WTC11 (cell line): ENCODE measurements at regions not wholly inside any gene's neighbourhood (a gene's known extent, or its start where the extent isn't known, plus 50 kb on each side); places are given as distances from the start of the nearest gene placed in this dataset.

Experiments used
- ATAC-seq: fragments of 200-7000 bp; cut with Tn5 transposase; 2 replicates; pipeline ENCODE4 v1.10.0; 2021; ENCODE audit warnings: mild to moderate bottlenecking, moderate library complexity
- CTCF ChIA-PET: fragments of 300-600 bp; sonication (Branson Sonifier 250); formaldehyde crosslinking; loops from one replicate; lab custom pipeline; 2021; ENCODE audit warnings: antibody characterized with exemption; lab: Charles Lee
- POLR2A ChIA-PET: fragments of 350-600 bp; sonication (Branson Sonifier 250); formaldehyde crosslinking; loops from one replicate; lab custom pipeline; 2021; ENCODE audit warnings: antibody characterized with exemption; lab: Charles Lee
- DNase-seq: peaks from one replicate; pipeline ENCODE4 v3.0.0; 2021; ENCODE audit warnings: low spot score
- H3K27ac Mint-ChIP-seq: 2 replicates; pipeline ENCODE4 v1.8.0; 2021; ENCODE audit warnings: mixed read lengths
- H3K27me3 Mint-ChIP-seq: 2 replicates; pipeline ENCODE4 v1.8.0; 2021; ENCODE audit warnings: low read depth, mild to moderate bottlenecking, moderate library complexity, mixed read lengths
- H3K36me3 Mint-ChIP-seq: 2 replicates; pipeline ENCODE4 v1.8.0; 2021; ENCODE audit warnings: mixed read lengths
- H3K4me1 Mint-ChIP-seq: 2 replicates; pipeline ENCODE4 v1.8.0; 2022; ENCODE audit warnings: mixed read lengths
- H3K4me3 Mint-ChIP-seq: 2 replicates; pipeline ENCODE4 v1.8.0; 2021; ENCODE audit warnings: mild to moderate bottlenecking, moderate library complexity, mixed read lengths
- H3K9me3 Mint-ChIP-seq: 2 replicates; pipeline ENCODE4 v1.8.0; 2021; ENCODE audit warnings: mixed read lengths
- ATF1 ChIP-seq: sonication (generic); formaldehyde crosslinking; IDR thresholded peaks from 2 replicates; pipeline ENCODE4 v1.8.1; 2023; ENCODE audit warnings: mild to moderate bottlenecking, moderate library complexity, missing genetic modification reagents
- CBFB ChIP-seq: sonication (generic); formaldehyde crosslinking; IDR thresholded peaks from 2 replicates; pipeline ENCODE4 v1.8.1; 2022; ENCODE audit warnings: mild to moderate bottlenecking, low read depth, missing genetic modification reagents
- CREM ChIP-seq: sonication (generic); formaldehyde crosslinking; IDR thresholded peaks from 2 replicates; pipeline ENCODE4 v1.8.1; 2022; ENCODE audit warnings: mild to moderate bottlenecking, missing genetic modification reagents, moderate library complexity
- ELF4 ChIP-seq: sonication (generic); formaldehyde crosslinking; IDR thresholded peaks from 2 replicates; pipeline ENCODE4 v1.8.1; 2022; ENCODE audit warnings: low read depth, mild to moderate bottlenecking, moderate library complexity, missing genetic modification reagents
- ESRRA ChIP-seq: sonication (generic); formaldehyde crosslinking; IDR thresholded peaks from 2 replicates; pipeline ENCODE4 v1.8.1; 2022; ENCODE audit warnings: mild to moderate bottlenecking, missing genetic modification reagents, borderline replicate concordance
- FOXK1 ChIP-seq: sonication (generic); formaldehyde crosslinking; IDR thresholded peaks from 2 replicates; pipeline ENCODE4 v1.8.0; 2022; ENCODE audit warnings: mild to moderate bottlenecking, moderate library complexity, missing genetic modification reagents
- FOXP1 ChIP-seq: sonication (generic); formaldehyde crosslinking; IDR thresholded peaks from 2 replicates; pipeline ENCODE4 v1.8.0; 2022; ENCODE audit warnings: missing genetic modification reagents, mild to moderate bottlenecking, moderate library complexity, borderline replicate concordance
- HMGA2 ChIP-seq: fragments of 250-450 bp; sonication (Bioruptor Pico); IDR thresholded peaks from 2 replicates; pipeline ENCODE4 v1.4.0; 2021; ENCODE audit warnings: mild to moderate bottlenecking, moderate library complexity
- MXD4 ChIP-seq: fragments of 250-450 bp; sonication (Bioruptor Pico); IDR thresholded peaks from 2 replicates; pipeline ENCODE4 v1.8.0; 2021; ENCODE audit warnings: mild to moderate bottlenecking, moderate library complexity, borderline replicate concordance
- MYBL2 ChIP-seq: sonication (generic); formaldehyde crosslinking; IDR thresholded peaks from 2 replicates; pipeline ENCODE4 v1.8.1; 2023; ENCODE audit warnings: mild to moderate bottlenecking, moderate library complexity, missing genetic modification reagents
- NFATC4 ChIP-seq: fragments of 250-450 bp; sonication (Bioruptor Pico); IDR thresholded peaks from 2 replicates; pipeline ENCODE4 v1.9.0; 2021; ENCODE audit warnings: mild to moderate bottlenecking
- RORB ChIP-seq: fragments of 250-450 bp; sonication (Bioruptor Pico); IDR thresholded peaks from 2 replicates; pipeline ENCODE4 v1.9.0; 2021; ENCODE audit warnings: mild to moderate bottlenecking
- TP53 ChIP-seq: sonication (generic); formaldehyde crosslinking; IDR thresholded peaks from 2 replicates; pipeline ENCODE4 v1.8.1; 2023; ENCODE audit warnings: mild to moderate bottlenecking, missing genetic modification reagents
- ZNF263 ChIP-seq: sonication (generic); formaldehyde crosslinking; IDR thresholded peaks from 2 replicates; pipeline ENCODE4 v1.8.1; 2022; ENCODE audit warnings: low read depth, mild to moderate bottlenecking, moderate library complexity, missing genetic modification reagents
- ZNF671 ChIP-seq: fragments of 250-450 bp; sonication (Bioruptor Pico); IDR thresholded peaks from 2 replicates; pipeline ENCODE4 v1.8.0; 2021; ENCODE audit warnings: mild to moderate bottlenecking
- TF ChIP-seq, protein P1 (sequence below): sonication (generic); formaldehyde crosslinking; IDR thresholded peaks from 2 replicates; pipeline ENCODE4 v1.8.0; 2023; ENCODE audit warnings: missing genetic modification reagents, mild to moderate bottlenecking, borderline replicate concordance
- TF ChIP-seq, protein P2 (sequence below): sonication (generic); formaldehyde crosslinking; IDR thresholded peaks from 2 replicates; pipeline ENCODE4 v1.8.1; 2022; ENCODE audit warnings: mild to moderate bottlenecking, moderate library complexity, missing genetic modification reagents
- TF ChIP-seq, protein P3 (sequence below): sonication (generic); formaldehyde crosslinking; IDR thresholded peaks from 2 replicates; pipeline ENCODE4 v1.8.1; 2023; ENCODE audit warnings: mild to moderate bottlenecking, missing genetic modification reagents, moderate library complexity
- TF ChIP-seq, protein P4 (sequence below): sonication (generic); formaldehyde crosslinking; IDR thresholded peaks from 2 replicates; pipeline ENCODE4 v1.8.1; 2022; ENCODE audit warnings: low read depth, mild to moderate bottlenecking, moderate library complexity, missing genetic modification reagents, borderline replicate concordance

DNA sequence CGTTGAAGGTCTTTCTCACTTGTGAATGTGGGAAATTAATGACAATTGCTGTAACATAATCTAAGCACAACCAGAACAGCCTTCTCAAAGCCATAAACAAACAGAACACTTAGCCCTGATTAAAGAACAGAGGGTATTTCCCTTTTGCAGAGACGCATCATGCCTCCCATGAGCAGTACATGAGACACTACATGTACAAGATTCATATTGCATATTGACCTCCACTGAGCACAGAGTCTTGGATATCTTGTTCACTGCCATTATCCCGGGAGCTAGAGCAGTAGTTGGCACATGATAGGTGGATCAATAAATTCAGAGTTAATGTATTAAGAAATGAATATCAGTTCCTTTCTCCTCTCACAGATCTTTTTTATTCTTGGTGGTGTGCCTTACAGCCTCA is 1194.3 kb upstream of the TENM4 start:
- ChIA-PET CTCF (no interaction called here), POLR2A (no interaction called here)
- Mint-ChIP-seq H3K27ac (no peak overlapping the region), H3K4me1 (peaks cover 39% of the 10 kb centered on the region), H3K27me3 (no peaks in the 10 kb centered on the region), H3K36me3 (no peaks in the 10 kb centered on the region), H3K4me3 (no peak overlapping the region), H3K9me3 (peaks cover 4% of the 10 kb centered on the region; the same call in 1 of the 2 replicates)
- no peak for DNase-seq
- no peak for TF ChIP-seq ZNF263 (CRISPR knock-in tag)
- TF ChIP-seq RORB = no peak
- no peak for TF ChIP-seq ELF4
- TF ChIP-seq CBFB (CRISPR knock-in tag) = no peak
- TF ChIP-seq ESRRA (CRISPR knock-in tag) = no peak
- TF ChIP-seq CREM = no peak
- TF ChIP-seq MXD4 (CRISPR knock-in tag) = no peak
- TF ChIP-seq, protein P1, sequence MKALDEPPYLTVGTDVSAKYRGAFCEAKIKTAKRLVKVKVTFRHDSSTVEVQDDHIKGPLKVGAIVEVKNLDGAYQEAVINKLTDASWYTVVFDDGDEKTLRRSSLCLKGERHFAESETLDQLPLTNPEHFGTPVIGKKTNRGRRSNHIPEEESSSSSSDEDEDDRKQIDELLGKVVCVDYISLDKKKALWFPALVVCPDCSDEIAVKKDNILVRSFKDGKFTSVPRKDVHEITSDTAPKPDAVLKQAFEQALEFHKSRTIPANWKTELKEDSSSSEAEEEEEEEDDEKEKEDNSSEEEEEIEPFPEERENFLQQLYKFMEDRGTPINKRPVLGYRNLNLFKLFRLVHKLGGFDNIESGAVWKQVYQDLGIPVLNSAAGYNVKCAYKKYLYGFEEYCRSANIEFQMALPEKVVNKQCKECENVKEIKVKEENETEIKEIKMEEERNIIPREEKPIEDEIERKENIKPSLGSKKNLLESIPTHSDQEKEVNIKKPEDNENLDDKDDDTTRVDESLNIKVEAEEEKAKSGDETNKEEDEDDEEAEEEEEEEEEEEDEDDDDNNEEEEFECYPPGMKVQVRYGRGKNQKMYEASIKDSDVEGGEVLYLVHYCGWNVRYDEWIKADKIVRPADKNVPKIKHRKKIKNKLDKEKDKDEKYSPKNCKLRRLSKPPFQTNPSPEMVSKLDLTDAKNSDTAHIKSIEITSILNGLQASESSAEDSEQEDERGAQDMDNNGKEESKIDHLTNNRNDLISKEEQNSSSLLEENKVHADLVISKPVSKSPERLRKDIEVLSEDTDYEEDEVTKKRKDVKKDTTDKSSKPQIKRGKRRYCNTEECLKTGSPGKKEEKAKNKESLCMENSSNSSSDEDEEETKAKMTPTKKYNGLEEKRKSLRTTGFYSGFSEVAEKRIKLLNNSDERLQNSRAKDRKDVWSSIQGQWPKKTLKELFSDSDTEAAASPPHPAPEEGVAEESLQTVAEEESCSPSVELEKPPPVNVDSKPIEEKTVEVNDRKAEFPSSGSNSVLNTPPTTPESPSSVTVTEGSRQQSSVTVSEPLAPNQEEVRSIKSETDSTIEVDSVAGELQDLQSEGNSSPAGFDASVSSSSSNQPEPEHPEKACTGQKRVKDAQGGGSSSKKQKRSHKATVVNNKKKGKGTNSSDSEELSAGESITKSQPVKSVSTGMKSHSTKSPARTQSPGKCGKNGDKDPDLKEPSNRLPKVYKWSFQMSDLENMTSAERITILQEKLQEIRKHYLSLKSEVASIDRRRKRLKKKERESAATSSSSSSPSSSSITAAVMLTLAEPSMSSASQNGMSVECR = no peak
- TF ChIP-seq MYBL2 = no peak
- no peak for ATAC-seq

DNA sequence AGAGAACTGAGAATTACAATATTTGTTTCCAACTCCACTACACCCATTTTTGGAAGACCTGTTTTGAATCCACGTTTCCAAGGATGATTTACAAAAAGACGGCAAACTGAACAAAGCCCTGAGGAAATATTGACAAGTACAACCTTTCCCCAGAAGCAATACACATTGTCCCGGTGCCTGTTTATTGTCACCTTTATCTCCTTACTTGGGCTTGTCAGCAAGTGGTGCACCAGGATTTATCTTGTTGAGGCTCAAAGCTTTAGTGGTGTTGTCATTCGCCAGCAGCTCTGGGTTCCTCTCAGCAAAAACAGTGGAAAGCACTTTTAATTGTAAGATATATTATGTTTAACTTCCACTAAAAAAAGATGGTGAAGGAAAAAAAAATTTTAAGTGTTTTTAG is 1191.9 kb upstream of the TENM4 start:
- H3K9me3 Mint-ChIP-seq = no peaks in the 10 kb centered on the region
- POLR2A ChIA-PET = no interaction called here
- CTCF ChIA-PET = no interaction called here
- DNase-seq (no peak), ATAC-seq (no peak)
- H3K4me1 Mint-ChIP-seq = peaks cover 27% of the 10 kb centered on the region
- no peaks in the 10 kb centered on the region for H3K27me3 Mint-ChIP-seq
- no peak overlapping the region for H3K4me3 Mint-ChIP-seq
- H3K36me3 Mint-ChIP-seq = no peaks in the 10 kb centered on the region
- TF ChIP-seq MYBL2 = no peak
- TF ChIP-seq ATF1 (CRISPR knock-in tag) = no peak
- TF ChIP-seq, protein P2, sequence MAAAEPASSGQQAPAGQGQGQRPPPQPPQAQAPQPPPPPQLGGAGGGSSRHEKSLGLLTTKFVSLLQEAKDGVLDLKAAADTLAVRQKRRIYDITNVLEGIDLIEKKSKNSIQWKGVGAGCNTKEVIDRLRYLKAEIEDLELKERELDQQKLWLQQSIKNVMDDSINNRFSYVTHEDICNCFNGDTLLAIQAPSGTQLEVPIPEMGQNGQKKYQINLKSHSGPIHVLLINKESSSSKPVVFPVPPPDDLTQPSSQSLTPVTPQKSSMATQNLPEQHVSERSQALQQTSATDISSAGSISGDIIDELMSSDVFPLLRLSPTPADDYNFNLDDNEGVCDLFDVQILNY (CRISPR knock-in tag) = no peak
- TF ChIP-seq, protein P3, sequence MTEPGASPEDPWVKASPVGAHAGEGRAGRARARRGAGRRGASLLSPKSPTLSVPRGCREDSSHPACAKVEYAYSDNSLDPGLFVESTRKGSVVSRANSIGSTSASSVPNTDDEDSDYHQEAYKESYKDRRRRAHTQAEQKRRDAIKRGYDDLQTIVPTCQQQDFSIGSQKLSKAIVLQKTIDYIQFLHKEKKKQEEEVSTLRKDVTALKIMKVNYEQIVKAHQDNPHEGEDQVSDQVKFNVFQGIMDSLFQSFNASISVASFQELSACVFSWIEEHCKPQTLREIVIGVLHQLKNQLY (CRISPR knock-in tag) = no peak
- no peak for TF ChIP-seq FOXP1
- TF ChIP-seq, protein P4, sequence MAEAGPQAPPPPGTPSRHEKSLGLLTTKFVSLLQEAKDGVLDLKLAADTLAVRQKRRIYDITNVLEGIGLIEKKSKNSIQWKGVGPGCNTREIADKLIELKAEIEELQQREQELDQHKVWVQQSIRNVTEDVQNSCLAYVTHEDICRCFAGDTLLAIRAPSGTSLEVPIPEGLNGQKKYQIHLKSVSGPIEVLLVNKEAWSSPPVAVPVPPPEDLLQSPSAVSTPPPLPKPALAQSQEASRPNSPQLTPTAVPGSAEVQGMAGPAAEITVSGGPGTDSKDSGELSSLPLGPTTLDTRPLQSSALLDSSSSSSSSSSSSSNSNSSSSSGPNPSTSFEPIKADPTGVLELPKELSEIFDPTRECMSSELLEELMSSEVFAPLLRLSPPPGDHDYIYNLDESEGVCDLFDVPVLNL (CRISPR knock-in tag) = no peak
- TF ChIP-seq ELF4 = no peak
- TF ChIP-seq HMGA2 (CRISPR knock-in tag) = no peak
- no peak for TF ChIP-seq NFATC4 (CRISPR knock-in tag)
- TF ChIP-seq ZNF671 (CRISPR knock-in tag) = no peak
- TF ChIP-seq TP53 (CRISPR knock-in tag) = no peak
- TF ChIP-seq FOXK1 (CRISPR knock-in tag) = no peak
- H3K27ac Mint-ChIP-seq = no peak overlapping the region
